HEK293 (cell line): ENCODE measurements at regions not wholly inside any gene's neighbourhood (a gene's known extent, or its start where the extent isn't known, plus 50 kb on each side); places are given as distances from the start of the nearest gene placed in this dataset.

Source experiments
- CTCF ChIA-PET: fragments of 350-600 bp; formaldehyde crosslinking; extraction: SDS; loops from one replicate; lab custom pipeline; 2021; ENCODE audit warnings: antibody characterized with exemption; lab: Yijun Ruan, JAX
- POLR2A ChIA-PET: fragments of 300-600 bp; formaldehyde crosslinking; extraction: SDS; loops from one replicate; lab custom pipeline; 2020; ENCODE audit warnings: antibody characterized with exemption, inconsistent platforms; lab: Yijun Ruan, JAX
- H3K27ac ChIP-seq: fragments of 200-500 bp; sonication (Bioruptor generic); 2 replicates; pipeline ENCODE4 v1.5.1; 2014; ENCODE audit warnings: low read depth, low read length, control low read depth, inconsistent platforms; ENCODE audit errors: extremely low read depth
- H3K36me3 ChIP-seq, 2 experiments: fragments of 200-500 bp in 1 of 2; sonication (Bioruptor generic) in 1 of 2; 1 replicate in 1 of 2; 2 replicates in 1 of 2; pipeline ENCODE4 v1.5.1; 2014 to 2017; ENCODE audit warnings: inconsistent platforms in 2 of 2, low read length in 2 of 2; ENCODE audit not compliant: control insufficient read depth in 2 of 2, insufficient read depth in 1 of 2
- H3K4me1 ChIP-seq: fragments of 200-500 bp; sonication (Bioruptor generic); 2 replicates; pipeline ENCODE4 v1.5.1; 2014; ENCODE audit warnings: mild to moderate bottlenecking, low read length, inconsistent platforms; ENCODE audit not compliant: control insufficient read depth, insufficient read depth
- H3K4me3 ChIP-seq: 2 replicates; pipeline ENCODE4 v1.5.1; 2011; ENCODE audit warnings: low read depth, mild to moderate bottlenecking, control low read depth, low read length, moderate library complexity
- H3K9me3 ChIP-seq: fragments of 200-500 bp; sonication (Bioruptor generic); 2 replicates; pipeline ENCODE4 v1.5.1; 2014; ENCODE audit warnings: low read depth, low read length, inconsistent platforms; ENCODE audit not compliant: control insufficient read depth, insufficient read depth
- BCL6B ChIP-seq: fragments of 450-650 bp; formaldehyde crosslinking; IDR thresholded peaks from 2 replicates; pipeline ENCODE4 v1.5.1; 2017; ENCODE audit warnings: missing biosample characterization, missing genetic modification characterization
- EGR2 ChIP-seq: fragments of 450-650 bp; formaldehyde crosslinking; IDR thresholded peaks from 2 replicates; pipeline ENCODE4 v1.5.1; 2016; ENCODE audit warnings: low read depth, missing biosample characterization, missing genetic modification characterization
- HOXA7 ChIP-seq: sonication (generic); formaldehyde crosslinking; IDR thresholded peaks from 2 replicates; pipeline ENCODE4 v1.8.1; 2022; ENCODE audit warnings: missing genetic modification reagents, borderline replicate concordance
- HOXD13 ChIP-seq: sonication (generic); formaldehyde crosslinking; IDR thresholded peaks from 2 replicates; pipeline ENCODE4 v1.8.0; 2022; ENCODE audit warnings: missing genetic modification reagents, borderline replicate concordance
- KLF7 ChIP-seq: fragments of 450-650 bp; formaldehyde crosslinking; IDR thresholded peaks from 2 replicates; pipeline ENCODE4 v1.5.1; 2016; ENCODE audit warnings: missing biosample characterization, missing genetic modification characterization, borderline replicate concordance
- PATZ1 ChIP-seq: fragments of 450-650 bp; formaldehyde crosslinking; IDR thresholded peaks from 2 replicates; pipeline ENCODE4 v1.5.1; 2016; ENCODE audit warnings: missing biosample characterization, missing genetic modification characterization
- PRDM2 ChIP-seq: fragments of 450-650 bp; formaldehyde crosslinking; IDR thresholded peaks from 2 replicates; pipeline ENCODE4 v1.5.1; 2016; ENCODE audit warnings: missing biosample characterization, missing genetic modification characterization, borderline replicate concordance
- ZBTB48 ChIP-seq: fragments of 450-650 bp; formaldehyde crosslinking; IDR thresholded peaks from 2 replicates; pipeline ENCODE4 v1.5.1; 2016; ENCODE audit warnings: missing biosample characterization, missing genetic modification characterization
- ZBTB8A ChIP-seq: fragments of 450-650 bp; formaldehyde crosslinking; IDR thresholded peaks from 2 replicates; pipeline ENCODE4 v1.5.1; 2016; ENCODE audit warnings: missing biosample characterization, missing genetic modification characterization
- ZNF174 ChIP-seq: fragments of 450-650 bp; formaldehyde crosslinking; IDR thresholded peaks from 2 replicates; pipeline ENCODE4 v1.5.0; 2017; ENCODE audit warnings: missing biosample characterization, mild to moderate bottlenecking, missing genetic modification characterization
- ZNF214 ChIP-seq: fragments of 450-650 bp; formaldehyde crosslinking; IDR thresholded peaks from 2 replicates; pipeline ENCODE4 v1.5.1; 2017; ENCODE audit warnings: missing biosample characterization, mild to moderate bottlenecking, missing genetic modification characterization, borderline replicate concordance
- ZNF221 ChIP-seq: fragments of 450-650 bp; formaldehyde crosslinking; IDR thresholded peaks from 2 replicates; pipeline ENCODE4 v1.5.1; 2017; ENCODE audit warnings: missing biosample characterization, missing genetic modification characterization, borderline replicate concordance
- ZNF23 ChIP-seq: fragments of 450-650 bp; formaldehyde crosslinking; IDR thresholded peaks from 2 replicates; pipeline ENCODE4 v1.5.1; 2016; ENCODE audit warnings: missing biosample characterization, missing genetic modification characterization, borderline replicate concordance
- ZNF398 ChIP-seq: fragments of 450-650 bp; formaldehyde crosslinking; IDR thresholded peaks from 2 replicates; pipeline ENCODE4 v1.5.1; 2017; ENCODE audit warnings: missing biosample characterization, missing genetic modification characterization
- ZNF433 ChIP-seq: fragments of 450-650 bp; formaldehyde crosslinking; IDR thresholded peaks from 2 replicates; pipeline ENCODE4 v1.5.1; 2016; ENCODE audit warnings: missing biosample characterization, missing genetic modification characterization, low read depth
- ZNF561 ChIP-seq: fragments of 450-650 bp; IDR thresholded peaks from 2 replicates; pipeline ENCODE4 v1.5.1; 2018; ENCODE audit warnings: missing biosample characterization, missing genetic modification characterization, borderline replicate concordance
- ZNF677 ChIP-seq: fragments of 450-650 bp; IDR thresholded peaks from 2 replicates; pipeline ENCODE4 v1.5.0; 2018; ENCODE audit warnings: missing biosample characterization, mild to moderate bottlenecking, missing genetic modification characterization, moderate library complexity
- ZNF785 ChIP-seq: fragments of 450-650 bp; formaldehyde crosslinking; IDR thresholded peaks from 2 replicates; pipeline ENCODE4 v1.5.1; 2016; ENCODE audit warnings: missing biosample characterization, missing genetic modification characterization
- ZNF792 ChIP-seq: fragments of 450-650 bp; formaldehyde crosslinking; IDR thresholded peaks from 2 replicates; pipeline ENCODE4 v1.5.1; 2016; ENCODE audit warnings: missing biosample characterization, missing genetic modification characterization
- ZNF837 ChIP-seq: fragments of 450-650 bp; formaldehyde crosslinking; IDR thresholded peaks from 2 replicates; pipeline ENCODE4 v1.5.1; 2016; ENCODE audit warnings: missing biosample characterization, missing genetic modification characterization
- ZXDB ChIP-seq: fragments of 450-650 bp; formaldehyde crosslinking; IDR thresholded peaks from 2 replicates; pipeline ENCODE4 v1.5.1; 2016; ENCODE audit warnings: missing biosample characterization, missing genetic modification characterization

GRCh38 chr5:167743695-167744464, 547.6 kb upstream of the WWC1 start:
- Histone ChIP-seq H3K27ac (no peak overlapping the region), H3K36me3 (no peaks in the 10 kb centered on the region), H3K4me1 (no peaks in the 10 kb centered on the region), H3K9me3 (no peaks in the 10 kb centered on the region), H3K4me3 (no peak overlapping the region)
- CTCF ChIA-PET, result interaction anchor here (0.7 kb wide), 1 partner anchor 20 kb away, joined by 3 read pairs; no protein-coding TSS in a partner anchor
- TF ChIP-seq HOXA7 (CRISPR knock-in tag), result no peak
- TF ChIP-seq ZNF174 (tag by site-specific recombination), result no peak
- TF ChIP-seq EGR2 (tag by site-specific recombination), result no peak
- TF ChIP-seq PATZ1 (tag by site-specific recombination), result no peak
- TF ChIP-seq ZBTB48 (tag by site-specific recombination), result no peak
- no peak for TF ChIP-seq ZNF23 (tag by site-specific recombination)
- no peak for TF ChIP-seq BCL6B (tag by site-specific recombination)
- no peak for TF ChIP-seq KLF7 (tag by site-specific recombination)
- TF ChIP-seq ZNF792 (tag by site-specific recombination), result no peak
- no peak for TF ChIP-seq ZXDB
- TF ChIP-seq ZNF221, result no peak
- POLR2A ChIA-PET, result no interaction called here

GRCh38 chr5:167745868-167746267, 545.6 kb upstream of the WWC1 start:
- H3K27ac ChIP-seq, result no peak overlapping the region
- CTCF ChIA-PET, result interaction anchor here (0.8 kb wide), 1 partner anchor 21 kb away, joined by 3 read pairs; no protein-coding TSS in a partner anchor
- POLR2A ChIA-PET, result no interaction called here
- no peak for TF ChIP-seq PRDM2 (tag by site-specific recombination)
- TF ChIP-seq ZNF837 (tag by site-specific recombination), result no peak
- TF ChIP-seq ZNF677 (tag by site-specific recombination), result no peak
- no peak for TF ChIP-seq ZNF561 (tag by site-specific recombination)
- no peak for TF ChIP-seq ZNF214 (tag by site-specific recombination)
- TF ChIP-seq ZNF785 (tag by site-specific recombination), result no peak
- no peak for TF ChIP-seq ZNF433 (tag by site-specific recombination)
- TF ChIP-seq ZNF398 (tag by site-specific recombination), result no peak
- TF ChIP-seq HOXD13, result no peak
- no peak for TF ChIP-seq ZBTB8A (tag by site-specific recombination)

More at GRCh38 chr5:167745868-167746267, 545.6 kb upstream of the WWC1 start:
- Histone ChIP-seq H3K4me1 (no peaks in the 10 kb centered on the region), H3K4me3 (no peak overlapping the region), H3K36me3 (no peaks in the 10 kb centered on the region), H3K9me3 (no peaks in the 10 kb centered on the region)
